ENCODE measurements at regions not wholly inside any gene's neighbourhood (a gene's known extent, or its start where the extent isn't known, plus 50 kb on each side); places are given as distances from the start of the nearest gene placed in this dataset.

GRCh38 chr12:59936534-59936933 is 340.7 kb downstream of the SLC16A7 start:
- peaks cover 6% of the 10 kb centered on the region for H3K4me1 Mint-ChIP-seq (ENCODE audit: unreplicated experiment)
- no peak for DNase-seq (ENCODE audit: low spot score)
- no peaks in the 10 kb centered on the region for H3K9me3 Mint-ChIP-seq (ENCODE audit: unreplicated experiment)
- H3K36me3 Mint-ChIP-seq (ENCODE audit: low read depth, unreplicated experiment) = no peaks in the 10 kb centered on the region
- no peak overlapping the region for H3K27ac Mint-ChIP-seq (ENCODE audit: unreplicated experiment)
- no peaks in the 10 kb centered on the region for H3K27me3 Mint-ChIP-seq (ENCODE audit: unreplicated experiment)
- H3K4me3 Mint-ChIP-seq (ENCODE audit: unreplicated experiment) = no peak overlapping the region
- TF ChIP-seq CTCF (IDR thresholded peaks at IDR 0.05; ENCODE audit: unreplicated experiment) = no peak

GRCh38 chr12:59937148-59937547 is 341.3 kb downstream of the SLC16A7 start:
- no peaks in the 10 kb centered on the region for H3K9me3 Mint-ChIP-seq (ENCODE audit: unreplicated experiment)
- no peak for DNase-seq (ENCODE audit: low spot score)
- H3K27me3 Mint-ChIP-seq (ENCODE audit: unreplicated experiment) = no peaks in the 10 kb centered on the region
- no peaks in the 10 kb centered on the region for H3K36me3 Mint-ChIP-seq (ENCODE audit: low read depth, unreplicated experiment)
- H3K4me1 Mint-ChIP-seq (ENCODE audit: unreplicated experiment) = peaks cover 6% of the 10 kb centered on the region
- no peak for TF ChIP-seq CTCF (IDR thresholded peaks at IDR 0.05; ENCODE audit: unreplicated experiment)
- H3K4me3 Mint-ChIP-seq (ENCODE audit: unreplicated experiment) = no peak overlapping the region
- H3K27ac Mint-ChIP-seq (ENCODE audit: unreplicated experiment) = no peak overlapping the region

- TF ChIP-seq CTCF (IDR thresholded peaks at IDR 0.05; ENCODE audit: unreplicated experiment) = no peak
- DNase-seq (ENCODE audit: low spot score) = no peak
- no peaks in the 10 kb centered on the region for H3K36me3 Mint-ChIP-seq (ENCODE audit: low read depth, unreplicated experiment)
- H3K4me3 Mint-ChIP-seq (ENCODE audit: unreplicated experiment) = no peak overlapping the region
- H3K27ac Mint-ChIP-seq (ENCODE audit: unreplicated experiment) = no peak overlapping the region
- no peaks in the 10 kb centered on the region for H3K27me3 Mint-ChIP-seq (ENCODE audit: unreplicated experiment)
- H3K9me3 Mint-ChIP-seq (ENCODE audit: unreplicated experiment) = no peaks in the 10 kb centered on the region
- peaks cover 6% of the 10 kb centered on the region for H3K4me1 Mint-ChIP-seq (ENCODE audit: unreplicated experiment)
Observed at GRCh38 chr12:59938190-59938962, 342.5 kb downstream of the SLC16A7 start.

GRCh38 chr12:59940631-59941342 is 345.0 kb downstream of the SLC16A7 start:
- H3K27ac Mint-ChIP-seq (ENCODE audit: unreplicated experiment) = no peak overlapping the region

More at GRCh38 chr12:59940631-59941342, 345.0 kb downstream of the SLC16A7 start:
- DNase-seq (ENCODE audit: low spot score) = no peak
- Mint-ChIP-seq H3K36me3 (ENCODE audit: low read depth, unreplicated experiment) (no peaks in the 10 kb centered on the region), H3K4me1 (ENCODE audit: unreplicated experiment) (peaks cover 6% of the 10 kb centered on the region), H3K27me3 (ENCODE audit: unreplicated experiment) (no peaks in the 10 kb centered on the region), H3K4me3 (ENCODE audit: unreplicated experiment) (no peak overlapping the region), H3K9me3 (ENCODE audit: unreplicated experiment) (no peaks in the 10 kb centered on the region)
- TF ChIP-seq CTCF (IDR thresholded peaks at IDR 0.05; ENCODE audit: unreplicated experiment) = no peak

Data from endothelial cell (in vitro differentiated cells).